ENCODE measurements at regions not wholly inside any gene's neighbourhood (a gene's known extent, or its start where the extent isn't known, plus 50 kb on each side); places are given as distances from the start of the nearest gene placed in this dataset.

DNA sequence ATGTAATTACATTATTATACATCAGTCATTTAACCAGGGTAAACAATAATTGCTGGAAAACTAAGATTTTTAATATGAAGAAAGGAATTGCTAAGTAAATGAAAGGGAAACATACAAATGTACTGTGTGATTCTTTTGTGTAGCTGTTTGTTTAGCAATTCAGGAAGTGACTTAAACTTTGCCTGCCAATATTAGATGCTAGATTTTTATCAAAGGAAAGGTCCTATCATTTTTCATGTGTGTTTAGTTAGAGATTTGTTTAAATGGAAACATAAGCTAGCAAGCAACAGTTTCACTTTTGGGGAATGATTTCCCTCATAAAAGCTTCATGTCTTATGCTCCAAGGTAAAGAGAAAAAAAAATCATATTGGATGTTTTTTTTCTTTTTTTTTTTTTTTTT is 95.1 kb upstream of the LIMCH1 start:
- DNase-seq, result no peak
- no peak for ATAC-seq
- no peak for TF ChIP-seq CTCF (IDR thresholded peaks at IDR 0.05)
- H3K9me3 ChIP-seq, result no peaks in the 10 kb centered on the region
- H3K4me1 ChIP-seq (ENCODE audit: low read depth), result peaks cover 3% of the 10 kb centered on the region
- no peak overlapping the region for H3K4me3 ChIP-seq
- no peaks in the 10 kb centered on the region for H3K36me3 ChIP-seq (ENCODE audit: low read depth)
- intact Hi-C loops (cut with DNase I, micrococcal nuclease), result no loop called here

DNA sequence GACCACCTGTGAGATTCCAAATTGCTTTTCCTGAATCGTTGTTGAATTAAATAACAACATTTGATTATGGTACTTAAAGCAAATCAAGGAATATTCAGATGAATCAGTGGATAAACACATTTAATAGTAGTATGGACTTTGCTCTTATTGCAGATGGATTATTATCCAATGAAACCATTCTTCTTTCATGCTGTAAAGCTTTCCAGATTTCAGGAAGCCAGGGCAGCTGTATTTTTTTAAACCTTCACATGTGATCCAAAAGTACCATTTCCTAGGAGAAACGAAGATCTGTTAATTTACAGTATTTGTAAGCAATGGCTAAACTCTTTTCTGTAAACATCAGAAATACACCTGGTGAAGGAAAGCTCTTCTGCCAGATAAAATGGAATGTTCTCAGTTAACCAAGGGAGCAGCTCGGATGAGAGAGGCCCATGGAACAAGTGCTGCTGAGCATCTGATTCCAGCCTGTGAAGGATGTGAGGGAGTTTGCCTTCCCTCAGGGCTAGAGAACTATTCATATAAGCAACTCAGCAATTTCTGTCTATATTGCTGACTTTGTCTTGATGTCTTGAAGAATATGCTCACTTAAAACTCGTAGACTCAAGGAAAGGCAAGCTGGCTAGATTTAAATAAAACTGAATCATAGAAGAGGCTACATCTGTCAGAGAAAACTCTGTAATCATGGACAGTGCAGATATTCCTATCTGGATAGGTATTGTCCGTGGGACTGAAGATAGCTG is 94.4 kb upstream of the LIMCH1 start:
- intact Hi-C loops (cut with DNase I, micrococcal nuclease), result no loop called here
- H3K4me1 ChIP-seq (ENCODE audit: low read depth), result peaks cover 3% of the 10 kb centered on the region
- no peak for TF ChIP-seq CTCF (IDR thresholded peaks at IDR 0.05)
- H3K4me3 ChIP-seq, result no peak overlapping the region
- no peaks in the 10 kb centered on the region for H3K36me3 ChIP-seq (ENCODE audit: low read depth)
- ATAC-seq, result peak; percentile 34
- no peak for DNase-seq
- H3K9me3 ChIP-seq, result no peaks in the 10 kb centered on the region

- DNase-seq (no peak), ATAC-seq (no peak)
- Histone ChIP-seq H3K36me3 (ENCODE audit: low read depth) (no peaks in the 10 kb centered on the region), H3K4me1 (ENCODE audit: low read depth) (peaks cover 3% of the 10 kb centered on the region), H3K4me3 (no peak overlapping the region), H3K9me3 (no peaks in the 10 kb centered on the region)
- TF ChIP-seq CTCF (IDR thresholded peaks at IDR 0.05), result no peak
- intact Hi-C loops (cut with DNase I, micrococcal nuclease), result no loop called here
Observed at GRCh38 chr4:41446391-41446790, 91.6 kb upstream of the LIMCH1 start.

GRCh38 chr4:41446981-41447725 is 90.8 kb upstream of the LIMCH1 start:
- peaks cover 3% of the 10 kb centered on the region for H3K4me1 ChIP-seq (ENCODE audit: low read depth)
- intact Hi-C loops (cut with DNase I, micrococcal nuclease), result no loop called here
- no peak for TF ChIP-seq CTCF (IDR thresholded peaks at IDR 0.05)
- H3K9me3 ChIP-seq, result no peaks in the 10 kb centered on the region
- no peaks in the 10 kb centered on the region for H3K36me3 ChIP-seq (ENCODE audit: low read depth)
- ATAC-seq, result no peak
- no peak for DNase-seq
- H3K4me3 ChIP-seq, result no peak overlapping the region

DNA sequence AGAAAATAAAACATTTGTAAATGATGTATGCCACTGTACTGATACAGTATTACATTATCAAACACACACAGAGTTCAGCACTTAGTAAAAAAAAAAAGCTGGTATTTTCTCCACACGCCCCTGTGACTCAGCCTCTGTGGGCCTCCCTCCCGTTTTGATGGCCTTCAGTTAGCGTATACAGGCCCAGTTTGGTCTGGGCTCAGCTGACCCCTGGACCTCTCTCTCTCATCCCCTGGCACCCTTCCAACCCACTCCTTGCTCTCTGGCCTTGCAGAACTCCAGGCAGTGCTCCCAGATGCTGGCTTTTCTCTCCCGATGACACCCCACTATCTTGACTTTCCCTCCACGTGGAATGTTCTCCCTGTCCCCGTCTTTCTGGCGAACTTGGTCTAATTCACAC is 89.0 kb upstream of the LIMCH1 start:
- H3K4me1 ChIP-seq (ENCODE audit: low read depth), result no peaks in the 10 kb centered on the region
- no peak overlapping the region for H3K4me3 ChIP-seq
- ATAC-seq (peak; percentile 55), DNase-seq (peak in 1 of 3 donors; percentile 23)
- intact Hi-C loops (cut with DNase I, micrococcal nuclease), result no loop called here
- H3K9me3 ChIP-seq, result no peaks in the 10 kb centered on the region
- no peak for TF ChIP-seq CTCF (IDR thresholded peaks at IDR 0.05)
- H3K36me3 ChIP-seq (ENCODE audit: low read depth), result no peaks in the 10 kb centered on the region

Measured in mucosa of descending colon (tissue), 3 donors.